H9 (cell line): ENCODE measurements at regions not wholly inside any gene's neighbourhood (a gene's known extent, or its start where the extent isn't known, plus 50 kb on each side); places are given as distances from the start of the nearest gene placed in this dataset.

Experiments used
- DNase-seq: peaks from one replicate; pipeline ENCODE4 v3.0.0-alpha.2; 2017
- H2AFZ ChIP-seq: one replicate; pipeline ENCODE4 v1.6.1; 2013; ENCODE audit warnings: mild to moderate bottlenecking, low read length, control low read depth, moderate library complexity
- H2AK5ac ChIP-seq: 2 replicates; pipeline ENCODE4 v1.6.1; 2013; ENCODE audit warnings: low read length, control low read depth, mixed read lengths; ENCODE audit not compliant: insufficient read length
- H2BK120ac ChIP-seq: one replicate; pipeline ENCODE4 v1.6.1; 2013; ENCODE audit warnings: low read depth, mild to moderate bottlenecking, low read length, control low read depth, inconsistent platforms; ENCODE audit not compliant: poor library complexity, severe bottlenecking
- H2BK12ac ChIP-seq: 2 replicates; pipeline ENCODE4 v1.6.1; 2013; ENCODE audit warnings: low read length, control low read depth, mixed read lengths, low read depth; ENCODE audit not compliant: insufficient read length
- H2BK15ac ChIP-seq: 2 replicates; pipeline ENCODE4 v1.6.1; 2013; ENCODE audit warnings: low read depth, low read length, control low read depth
- H2BK20ac ChIP-seq: one replicate; pipeline ENCODE4 v1.6.1; 2013; ENCODE audit warnings: low read depth, mild to moderate bottlenecking, low read length, control low read depth, inconsistent platforms; ENCODE audit not compliant: poor library complexity, severe bottlenecking
- H2BK5ac ChIP-seq: 2 replicates; pipeline ENCODE4 v1.6.1; 2013; ENCODE audit warnings: low read length, control low read depth, mixed read lengths; ENCODE audit not compliant: insufficient read length
- H3K14ac ChIP-seq: 2 replicates; pipeline ENCODE4 v1.6.1; 2013; ENCODE audit warnings: low read length, control low read depth; ENCODE audit not compliant: insufficient read depth
- H3K18ac ChIP-seq: 2 replicates; pipeline ENCODE4 v1.6.1; 2013; ENCODE audit warnings: low read depth, mild to moderate bottlenecking, mixed read lengths, low read length, control low read depth; ENCODE audit not compliant: insufficient read length
- H3K23ac ChIP-seq: 2 replicates; pipeline ENCODE4 v1.6.1; 2013; ENCODE audit warnings: low read length, control low read depth, mixed read lengths, low read depth; ENCODE audit not compliant: insufficient read length
- H3K23me2 ChIP-seq: 2 replicates; pipeline ENCODE4 v1.6.1; 2013; ENCODE audit warnings: low read depth, mild to moderate bottlenecking, mixed read lengths, low read length, control low read depth; ENCODE audit not compliant: insufficient read length, poor library complexity, severe bottlenecking
- H3K27ac ChIP-seq: 2 replicates; pipeline ENCODE4 v1.5.1; 2013; ENCODE audit warnings: low read length, control low read depth, mixed read lengths, low read depth; ENCODE audit not compliant: insufficient read length
- H3K27me3 ChIP-seq: 2 replicates; pipeline ENCODE4 v1.6.1; 2013; ENCODE audit warnings: low read length, control low read depth, inconsistent platforms; ENCODE audit not compliant: insufficient read depth
- H3K4ac ChIP-seq: 2 replicates; pipeline ENCODE4 v1.6.1; 2013; ENCODE audit warnings: low read depth, mild to moderate bottlenecking, control low read depth, inconsistent platforms, low read length, moderate library complexity
- H3K4me1 ChIP-seq: 2 replicates; pipeline ENCODE4 v1.6.1; 2013; ENCODE audit warnings: low read length, control low read depth, inconsistent platforms; ENCODE audit not compliant: insufficient read depth
- H3K4me2 ChIP-seq: 2 replicates; pipeline ENCODE4 v1.6.1; 2013; ENCODE audit warnings: low read length, control low read depth, mixed read lengths; ENCODE audit not compliant: insufficient read length, insufficient read depth
- H3K56ac ChIP-seq: 2 replicates; pipeline ENCODE4 v1.6.1; 2013; ENCODE audit warnings: low read depth, mild to moderate bottlenecking, mixed read lengths, low read length, control low read depth; ENCODE audit not compliant: insufficient read length
- H3K79me1 ChIP-seq: 2 replicates; pipeline ENCODE4 v1.6.1; 2013; ENCODE audit warnings: low read depth, mild to moderate bottlenecking, moderate library complexity, low read length, control low read depth, inconsistent platforms; ENCODE audit not compliant: insufficient read depth, poor library complexity, severe bottlenecking
- H3K79me2 ChIP-seq: 2 replicates; pipeline ENCODE4 v1.6.1; 2013; ENCODE audit warnings: low read length, control low read depth, inconsistent platforms; ENCODE audit not compliant: insufficient read depth
- H3K9ac ChIP-seq: 2 replicates; pipeline ENCODE4 v1.6.1; 2013; ENCODE audit warnings: low read length, control low read depth, mixed read lengths; ENCODE audit not compliant: insufficient read length; ENCODE audit errors: extremely low read depth
- H3K9me3 ChIP-seq: one replicate; pipeline ENCODE4 v1.6.1; 2013; ENCODE audit warnings: low read depth, low read length, inconsistent platforms; ENCODE audit not compliant: control insufficient read depth
- H3T11ph ChIP-seq: one replicate; pipeline ENCODE4 v1.6.1; 2013; ENCODE audit warnings: mild to moderate bottlenecking, low read length, control low read depth, inconsistent platforms
- H4K20me1 ChIP-seq: one replicate; pipeline ENCODE4 v1.6.1; 2013; ENCODE audit not compliant: control insufficient read depth, insufficient read length, insufficient read depth
- H4K5ac ChIP-seq: 2 replicates; pipeline ENCODE4 v1.6.1; 2013; ENCODE audit warnings: low read depth, mild to moderate bottlenecking, mixed read lengths, low read length, control low read depth; ENCODE audit not compliant: insufficient read length
- H4K8ac ChIP-seq: replicated peaks from 2 replicates; pipeline ENCODE4 v1.6.1; 2013; ENCODE audit warnings: low read length, control low read depth, mixed read lengths, low read depth; ENCODE audit not compliant: insufficient read length
- H4K91ac ChIP-seq: 2 replicates; pipeline ENCODE4 v1.6.1; 2013; ENCODE audit warnings: low read depth, mild to moderate bottlenecking, moderate library complexity, mixed read lengths, low read length, control low read depth; ENCODE audit not compliant: insufficient read length
- H3K27ac Mint-ChIP-seq, 3 experiments: 2 replicates in 2 of 3; 3 replicates in 1 of 3; pipeline ENCODE4 v1.8.0; 2020 to 2021; ENCODE audit warnings: mixed read lengths in 3 of 3, mild to moderate bottlenecking in 1 of 3, moderate library complexity in 1 of 3
- H3K27me3 Mint-ChIP-seq: 2 replicates; pipeline ENCODE4 v1.8.0; 2021; ENCODE audit warnings: low read depth, mild to moderate bottlenecking, moderate library complexity, mixed read lengths
- H3K36me3 Mint-ChIP-seq, 3 experiments: 2 replicates in 2 of 3; 3 replicates in 1 of 3; pipeline ENCODE4 v1.8.0; 2020 to 2021; ENCODE audit warnings: low read depth in 3 of 3, mixed read lengths in 3 of 3; ENCODE audit not compliant: insufficient read depth in 1 of 3
- H3K4me1 Mint-ChIP-seq, 2 experiments: 2 replicates each; pipeline ENCODE4 v1.8.0; 2020; ENCODE audit warnings: mixed read lengths in 2 of 2
- H3K4me3 Mint-ChIP-seq, 2 experiments: 2 replicates in 1 of 2; 3 replicates in 1 of 2; pipeline ENCODE4 v1.8.0; 2020 to 2021; ENCODE audit warnings: mild to moderate bottlenecking in 2 of 2, mixed read lengths in 2 of 2, moderate library complexity in 1 of 2
- H3K9me3 Mint-ChIP-seq, 2 experiments: 2 replicates in 1 of 2; 3 replicates in 1 of 2; pipeline ENCODE4 v1.8.0; 2020; ENCODE audit warnings: mild to moderate bottlenecking in 2 of 2, mixed read lengths in 2 of 2, moderate library complexity in 1 of 2
- CTCF ChIP-seq: fragments of 200-600 bp; sonication (generic); conservative IDR thresholded peaks from 3 replicates; pipeline ENCODE4 v1.8.0; 2021; ENCODE audit warnings: antibody characterized with exemption, mild to moderate bottlenecking
- WGBS: extraction: QIAGEN DNeasy Blood & Tissue Kit; methylation state at CpG from one replicate; pipeline ENCODE4 v1.1.7; 2013; ENCODE audit warnings: missing lambda C conversion rate, low lambda C conversion rate, mixed read lengths; ENCODE audit not compliant: insufficient read length; ENCODE audit errors: extremely low coverage; 5-methylcytosine and 5-hydroxymethylcytosine counted together

- Mint-ChIP-seq H3K4me3 (no peak overlapping the region), H3K9me3 (peaks cover 3 to 4% of the 10 kb centered on the region in 2 experiments; a peak in 2 of 5 replicates), H3K27ac (no peak overlapping the region), H3K27me3 (no peaks in the 10 kb centered on the region; the same call in 1 of the 2 replicates), H3K36me3 (no peaks in the 10 kb centered on the region), H3K4me1 (0 out of 4 replicates have a peak, but pooled peaks cover 0 to 3% of the 10 kb centered on the region in 2 experiments)
- Histone ChIP-seq H3T11ph (no peak overlapping the region), H2BK5ac (no peak overlapping the region), H3K27ac (no peak overlapping the region), H4K20me1 (no peaks in the 10 kb centered on the region), H2AK5ac (no peak overlapping the region), H2BK15ac (no peak overlapping the region), H4K5ac (no peak overlapping the region), H3K23ac (no peak overlapping the region), H4K91ac (no peak overlapping the region), H2BK120ac (no peak overlapping the region), H3K79me1 (no peaks in the 10 kb centered on the region), H2BK20ac (no peak overlapping the region), H3K14ac (no peak overlapping the region), H3K4ac (no peak overlapping the region), H3K9ac (no peak overlapping the region), H3K27me3 (no peaks in the 10 kb centered on the region), H3K4me2 (no peak overlapping the region), H3K4me1 (no peaks in the 10 kb centered on the region), H3K56ac (no peak overlapping the region), H3K79me2 (no peaks in the 10 kb centered on the region), H4K8ac (no peak overlapping the region), H3K18ac (no peak overlapping the region), H2BK12ac (no peak overlapping the region), H2AFZ (no peak overlapping the region), H3K23me2 (no peaks in the 10 kb centered on the region), H3K9me3 (no peaks in the 10 kb centered on the region)
- no peak for TF ChIP-seq CTCF
- DNase-seq: no peak
- WGBS: no CpG with 5 or more reads among the region's 11 CpGs
Observed at GRCh38 chr22:49583341-49583740, 244.3 kb downstream of the BRD1 start.
